GM10248 (cell line): ENCODE measurements at regions not wholly inside any gene's neighbourhood (a gene's known extent, or its start where the extent isn't known, plus 50 kb on each side); places are given as distances from the start of the nearest gene placed in this dataset.

Source experiments
- CTCF ChIA-PET: fragments of 300-600 bp; sonication (Branson Sonifier 250); formaldehyde crosslinking; extraction: SDS; loops from one replicate; lab custom pipeline; 2021; ENCODE audit warnings: antibody characterized with exemption; lab: Yijun Ruan, JAX
- POLR2A ChIA-PET: fragments of 350-650 bp; sonication (Branson Sonifier 250); formaldehyde crosslinking; extraction: SDS; loops from one replicate; lab custom pipeline; 2020; ENCODE audit warnings: antibody characterized with exemption; lab: Yijun Ruan, JAX
- DNase-seq: peaks from one replicate; pipeline ENCODE4 v3.0.0; 2012; ENCODE audit errors: extremely low spot score
- TF ChIP-seq, protein P1 (sequence below): IDR thresholded peaks from 2 replicates; pipeline ENCODE4 v1.5.1; 2012; ENCODE audit warnings: mild to moderate bottlenecking, low read depth; ENCODE audit errors: extremely low read depth, missing control alignments, control extremely low read depth

GRCh38 chr7:48811071-48811470 is 113.3 kb upstream of the CDC14C start:
- TF ChIP-seq, protein P1, sequence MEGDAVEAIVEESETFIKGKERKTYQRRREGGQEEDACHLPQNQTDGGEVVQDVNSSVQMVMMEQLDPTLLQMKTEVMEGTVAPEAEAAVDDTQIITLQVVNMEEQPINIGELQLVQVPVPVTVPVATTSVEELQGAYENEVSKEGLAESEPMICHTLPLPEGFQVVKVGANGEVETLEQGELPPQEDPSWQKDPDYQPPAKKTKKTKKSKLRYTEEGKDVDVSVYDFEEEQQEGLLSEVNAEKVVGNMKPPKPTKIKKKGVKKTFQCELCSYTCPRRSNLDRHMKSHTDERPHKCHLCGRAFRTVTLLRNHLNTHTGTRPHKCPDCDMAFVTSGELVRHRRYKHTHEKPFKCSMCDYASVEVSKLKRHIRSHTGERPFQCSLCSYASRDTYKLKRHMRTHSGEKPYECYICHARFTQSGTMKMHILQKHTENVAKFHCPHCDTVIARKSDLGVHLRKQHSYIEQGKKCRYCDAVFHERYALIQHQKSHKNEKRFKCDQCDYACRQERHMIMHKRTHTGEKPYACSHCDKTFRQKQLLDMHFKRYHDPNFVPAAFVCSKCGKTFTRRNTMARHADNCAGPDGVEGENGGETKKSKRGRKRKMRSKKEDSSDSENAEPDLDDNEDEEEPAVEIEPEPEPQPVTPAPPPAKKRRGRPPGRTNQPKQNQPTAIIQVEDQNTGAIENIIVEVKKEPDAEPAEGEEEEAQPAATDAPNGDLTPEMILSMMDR, result no peak
- POLR2A ChIA-PET, result no interaction called here
- no peak for DNase-seq
- CTCF ChIA-PET, result no interaction called here

GRCh38 chr7:48813472-48813871 is 110.9 kb upstream of the CDC14C start:
- ChIA-PET POLR2A (no interaction called here), CTCF (no interaction called here)
- TF ChIP-seq, protein P1, result no peak
- DNase-seq, result no peak

DNA sequence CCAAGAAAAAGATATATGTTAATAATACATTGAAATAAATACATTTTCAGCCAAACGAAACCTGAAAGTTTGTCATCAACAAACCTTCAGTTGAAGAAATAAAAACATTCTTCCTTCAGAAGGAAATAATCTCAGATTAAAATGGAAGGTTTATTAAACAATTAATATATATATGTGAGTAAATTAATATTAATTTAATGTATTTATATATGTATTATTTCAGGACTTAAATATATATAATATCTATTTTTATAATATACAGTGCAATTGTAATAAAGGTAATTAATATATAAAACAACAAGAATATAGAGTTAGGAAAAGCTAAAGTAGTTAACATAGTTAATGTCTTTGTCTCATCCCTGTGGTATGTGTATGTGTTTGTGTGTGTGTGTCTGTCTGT is 102.2 kb upstream of the CDC14C start:
- no peak for DNase-seq
- TF ChIP-seq, protein P1, result no peak
- ChIA-PET CTCF (no interaction called here), POLR2A (no interaction called here)

GRCh38 chr7:48832303-48832845 is 92.0 kb upstream of the CDC14C start:
- TF ChIP-seq, protein P1, result no peak
- no peak for DNase-seq
- ChIA-PET POLR2A (no interaction called here), CTCF (no interaction called here)

GRCh38 chr7:48837266-48837665 is 87.1 kb upstream of the CDC14C start:
- CTCF ChIA-PET, result interaction anchor here (0.9 kb wide), 1 partner anchor 20 kb away, joined by 4 read pairs; no protein-coding TSS in a partner anchor
- TF ChIP-seq, protein P1, result no peak
- DNase-seq, result no peak
- POLR2A ChIA-PET, result no interaction called here

- no peak for DNase-seq
- POLR2A ChIA-PET, result interaction anchor here (0.7 kb wide), 1 partner anchor 10 kb away, joined by 3 read pairs; no protein-coding TSS in a partner anchor
- CTCF ChIA-PET, result no interaction called here
- TF ChIP-seq, protein P1, result no peak
Measured at GRCh38 chr7:48839108-48839507, 85.2 kb upstream of the CDC14C start.
